Left hindlimb (tissue), 1 donor: ENCODE measurements at regions not wholly inside any gene's neighbourhood (a gene's known extent, or its start where the extent isn't known, plus 50 kb on each side); places are given as distances from the start of the nearest gene placed in this dataset.

Source experiments
- DNase-seq: peaks from one replicate; pipeline ENCODE4 v3.0.0-alpha.2; 2018

DNA sequence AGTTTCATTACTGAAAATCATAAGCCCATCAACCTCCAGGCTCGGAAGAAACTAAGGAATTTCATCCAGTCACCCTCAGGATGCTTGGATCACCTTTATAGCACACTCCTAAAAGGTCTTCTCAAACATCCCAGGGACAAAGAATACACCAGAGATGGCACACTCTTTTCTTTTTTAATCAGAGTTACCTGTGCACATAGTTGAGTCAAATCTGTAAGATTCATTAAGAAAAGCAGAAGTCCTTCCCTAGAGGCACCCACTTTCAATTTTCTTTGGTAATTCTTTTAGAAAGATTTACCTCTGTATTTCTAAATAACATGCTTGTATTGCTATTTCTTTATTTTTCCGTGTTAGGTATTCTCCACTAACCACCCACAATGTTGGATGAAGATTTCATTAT, 50.6 kb upstream of the IL6 start:
- no peak for DNase-seq

- DNase-seq = no peak
These were observed 51.1 kb upstream of the IL6 start for GRCh38 chr7:22675917-22676343.

DNA sequence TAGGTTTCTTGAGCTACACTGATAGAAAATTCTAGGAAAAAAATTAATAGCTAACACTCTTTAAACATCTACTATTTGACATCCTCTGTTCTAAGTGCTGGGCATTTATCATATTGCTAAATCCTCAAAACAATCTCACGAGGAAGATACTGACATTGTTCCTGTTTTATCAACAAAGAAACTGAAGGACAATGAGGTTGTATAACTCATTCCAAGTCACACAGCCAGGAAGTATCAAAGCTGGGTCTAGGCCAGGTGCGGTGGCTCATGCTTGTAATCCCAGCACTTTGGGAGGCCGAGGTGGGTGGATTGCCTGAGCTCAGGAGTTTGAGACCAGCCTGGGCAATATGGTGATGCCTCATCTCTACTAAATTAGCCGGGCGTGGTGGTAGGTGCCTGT, 51.6 kb upstream of the IL6 start:
- no peak for DNase-seq

DNA sequence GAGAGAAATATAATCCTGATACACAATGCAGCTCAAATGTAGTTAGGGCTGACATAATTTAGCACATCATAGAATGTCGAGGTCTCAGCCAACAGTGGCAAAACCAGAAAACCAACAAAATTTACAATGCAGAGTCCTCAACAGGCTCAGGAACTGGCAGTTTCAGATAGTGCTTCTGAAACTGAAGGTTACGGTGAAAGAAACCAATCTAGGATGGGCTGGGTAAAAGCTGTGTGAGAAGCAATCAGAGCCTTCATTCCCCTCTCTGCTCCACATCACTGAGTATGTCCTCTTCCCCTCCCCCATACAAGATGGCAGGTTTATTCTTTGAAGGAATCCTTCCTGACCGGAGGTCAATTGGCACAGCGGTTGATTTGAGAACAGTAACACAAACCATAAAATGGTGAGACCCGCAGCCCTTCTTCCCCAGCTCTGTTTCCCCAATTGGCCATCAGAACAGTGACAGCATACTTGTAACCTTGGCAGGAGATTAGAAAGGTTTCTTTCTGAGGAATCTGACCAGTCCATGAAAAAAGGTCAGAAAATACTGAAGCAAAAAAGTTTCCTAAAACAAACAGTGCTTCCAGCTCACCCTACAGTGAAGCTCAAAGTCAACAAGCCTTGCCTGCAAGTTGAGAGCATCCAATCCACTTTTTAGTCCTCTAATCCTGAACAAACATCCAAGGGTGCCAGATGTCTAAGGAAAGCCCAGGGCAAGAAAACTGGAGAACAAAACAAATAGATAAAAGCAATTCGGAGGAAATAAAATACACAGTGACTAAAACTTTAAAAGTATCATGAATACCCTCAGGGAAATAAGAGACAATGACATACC, 53.9 kb upstream of the IL6 start:
- no peak for DNase-seq

DNA sequence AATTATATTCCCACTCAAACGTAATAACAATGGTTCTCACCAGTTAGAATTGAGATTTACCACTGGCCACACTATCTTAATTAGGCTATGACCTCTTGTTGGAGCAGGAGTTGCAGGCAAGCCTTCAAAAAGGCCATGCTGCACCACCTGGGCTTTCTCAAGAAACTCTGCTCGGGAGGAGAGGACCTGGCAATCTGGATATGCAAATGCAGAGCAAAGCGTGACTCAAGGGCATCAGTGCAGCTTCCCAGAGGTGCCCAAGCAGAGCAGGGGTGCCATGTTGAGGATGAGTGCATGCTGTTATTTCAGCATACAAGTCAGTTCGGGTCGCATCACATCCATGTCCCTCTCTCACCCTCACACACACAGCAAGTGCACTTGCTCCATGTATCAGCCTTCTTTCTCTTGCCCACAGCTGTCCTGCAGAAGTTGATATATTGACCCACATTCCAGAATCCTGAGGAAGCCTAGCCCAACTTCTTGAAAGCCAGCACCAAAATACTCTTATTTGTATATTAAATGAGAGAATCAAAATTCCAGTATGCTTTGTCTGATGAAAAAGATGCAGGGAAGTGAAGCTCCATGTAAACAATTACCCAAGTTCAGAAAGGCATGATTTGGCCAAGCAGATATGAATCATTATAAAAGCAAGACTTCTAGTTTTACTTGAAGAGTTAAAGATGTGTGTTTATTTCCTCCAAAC, 55.7 kb upstream of the IL6 start:
- no peak for DNase-seq

- no peak for DNase-seq
These were observed 56.6 kb upstream of the IL6 start for GRCh38 chr7:22670422-22670815.

GRCh38 chr7:22669692-22670421, 57.1 kb upstream of the IL6 start:
- DNase-seq = no peak

GRCh38 chr7:22668971-22669401, 58.0 kb upstream of the IL6 start:
- no peak for DNase-seq

GRCh38 chr7:22667562-22668239, 59.3 kb upstream of the IL6 start:
- no peak for DNase-seq

GRCh38 chr7:22667187-22667561, 59.8 kb upstream of the IL6 start:
- DNase-seq = no peak

GRCh38 chr7:22666732-22667131, 60.3 kb upstream of the IL6 start:
- no peak for DNase-seq

GRCh38 chr7:22665923-22666322, 61.1 kb upstream of the IL6 start:
- DNase-seq = no peak

DNA sequence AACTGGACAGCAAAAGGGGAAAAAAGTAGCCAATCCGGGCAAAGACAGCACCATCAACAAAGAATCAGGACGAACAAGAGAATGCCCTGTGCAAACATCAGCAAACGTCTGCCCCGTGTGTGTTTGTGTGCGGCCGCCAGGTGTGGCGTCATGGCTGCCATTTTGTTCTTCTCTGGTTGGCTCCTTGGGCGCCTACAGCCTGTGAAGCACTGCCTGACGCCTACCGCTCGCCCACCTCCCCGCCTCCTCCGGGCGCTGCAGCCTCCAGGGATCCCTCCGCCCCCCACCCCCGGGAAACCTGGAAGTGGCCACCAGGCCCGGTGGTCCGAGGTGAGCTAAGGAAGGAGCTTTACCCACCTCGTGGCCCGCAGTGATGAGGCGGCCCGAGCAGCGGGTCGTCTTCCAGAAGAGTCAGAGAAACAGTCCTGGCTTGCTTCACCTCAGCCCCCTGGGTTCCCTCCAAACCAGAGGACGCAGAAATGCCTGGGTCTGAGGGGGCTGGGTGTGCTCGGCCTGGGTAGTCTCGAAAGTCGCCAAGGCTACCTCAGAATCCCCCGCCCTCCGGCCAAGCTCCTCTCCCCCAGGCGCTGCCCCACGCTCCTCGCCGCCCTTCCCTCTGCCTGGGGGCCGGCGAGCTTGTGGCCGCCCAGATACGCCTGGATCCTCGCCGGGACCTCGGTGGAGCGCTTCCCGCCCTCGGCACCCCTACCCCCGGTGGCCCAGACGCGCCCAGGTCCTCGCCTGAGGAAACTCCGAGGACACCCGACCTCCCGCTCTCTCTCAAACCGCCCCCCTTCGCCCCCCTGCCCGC, 61.8 kb upstream of the IL6 start:
- DNase-seq = no peak

- no peak for DNase-seq
These were observed 63.3 kb upstream of the IL6 start for GRCh38 chr7:22663721-22664120.

DNA sequence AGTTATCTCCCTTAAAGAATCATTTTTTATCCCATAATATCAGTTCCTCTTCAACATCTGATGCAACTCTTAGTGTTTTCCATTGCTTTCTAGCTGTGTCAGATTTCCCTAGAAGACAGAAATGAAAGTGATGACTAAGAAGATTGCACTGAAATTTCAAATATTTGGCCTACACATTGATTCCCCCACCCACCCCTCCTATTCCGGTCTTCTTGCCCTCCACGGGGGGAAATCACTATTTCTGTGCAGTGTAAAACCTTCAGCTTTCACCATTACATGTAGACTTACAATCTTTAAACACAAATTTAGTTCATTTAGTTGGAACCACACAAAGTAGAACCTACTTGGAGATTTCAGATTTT, 63.7 kb upstream of the IL6 start:
- DNase-seq = no peak

DNA sequence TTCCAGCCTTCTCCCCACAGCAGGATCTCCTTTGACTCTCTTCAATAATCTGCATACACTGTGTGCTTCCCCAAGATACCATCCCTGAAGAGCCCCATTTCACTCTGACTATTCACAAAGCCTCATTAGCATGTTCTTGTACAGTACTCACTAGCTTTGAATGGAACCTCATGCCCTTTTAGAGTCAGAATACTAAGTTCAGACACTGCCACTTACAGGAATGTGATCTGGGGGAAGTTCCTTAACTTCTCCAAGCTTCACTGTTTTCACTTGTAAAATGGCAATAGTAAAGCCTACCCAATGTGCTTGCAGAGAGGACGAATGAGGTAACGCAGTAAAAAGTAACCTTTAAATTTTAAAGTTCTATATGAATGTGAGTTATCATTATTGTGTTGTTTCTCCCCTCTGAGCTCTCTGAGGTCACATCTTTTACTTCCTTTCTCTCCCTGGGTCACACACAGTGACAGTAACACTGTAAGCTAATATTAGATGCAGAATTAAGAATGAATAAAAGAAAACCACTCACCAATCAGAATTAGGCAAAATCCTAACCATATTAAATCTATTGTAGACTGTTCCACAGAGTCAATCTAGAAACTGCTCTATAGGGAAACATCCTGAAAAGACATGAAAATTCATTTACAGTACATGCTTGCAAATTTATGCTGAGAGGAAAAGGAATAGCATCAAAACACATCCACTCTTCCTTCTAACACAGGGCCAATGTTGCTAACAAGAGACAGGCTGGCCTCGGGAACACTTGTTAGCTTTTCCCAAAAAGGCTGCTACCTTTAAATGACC, 64.2 kb upstream of the IL6 start:
- no peak for DNase-seq

GRCh38 chr7:22662036-22662435, 65.0 kb upstream of the IL6 start:
- no peak for DNase-seq

DNA sequence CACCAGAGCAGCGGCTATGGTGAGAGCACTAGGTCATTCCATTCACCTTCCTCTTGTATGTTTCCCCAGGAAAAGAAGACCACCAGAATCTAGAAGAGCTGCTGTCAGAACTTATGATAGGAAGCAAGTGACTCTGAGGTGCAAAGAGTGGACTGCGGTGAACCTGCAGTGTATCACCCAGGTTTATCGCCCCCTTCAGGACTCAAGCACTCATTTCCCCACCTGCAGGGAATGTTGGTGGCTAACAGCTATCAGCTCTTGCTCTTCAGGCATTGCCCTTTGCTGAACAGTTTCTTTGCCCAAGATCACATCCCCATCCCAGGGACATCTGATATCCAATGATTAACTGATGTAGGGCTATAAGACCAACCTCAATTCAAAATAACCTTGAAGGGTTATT, 66.3 kb upstream of the IL6 start:
- no peak for DNase-seq

DNA sequence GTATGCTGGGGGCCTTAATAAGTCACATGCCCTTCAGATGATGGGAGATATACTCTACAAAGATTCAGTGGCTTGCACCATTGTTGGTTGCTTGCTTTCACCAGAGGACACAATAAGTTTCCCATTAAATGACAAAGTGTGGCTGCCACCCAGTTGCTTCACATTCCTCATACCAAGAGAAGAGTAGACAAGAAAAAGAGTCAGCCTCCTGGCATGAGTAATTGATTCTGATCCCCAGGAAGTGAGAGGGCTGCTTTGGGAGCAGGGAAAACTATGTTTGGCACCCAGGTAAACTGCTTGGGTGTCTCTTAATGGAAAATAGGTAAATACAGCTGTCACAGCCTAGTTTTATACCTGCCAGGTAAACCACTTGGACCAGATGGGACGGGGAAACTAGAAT, 66.7 kb upstream of the IL6 start:
- DNase-seq = no peak

GRCh38 chr7:22659741-22660140, 67.3 kb upstream of the IL6 start:
- DNase-seq = no peak

- DNase-seq = no peak
These were observed 69.0 kb upstream of the IL6 start for GRCh38 chr7:22658031-22658430.

- DNase-seq = no peak
These were observed 69.5 kb upstream of the IL6 start for GRCh38 chr7:22657479-22657878.
